ENCODE measurements at regions not wholly inside any gene's neighbourhood (a gene's known extent, or its start where the extent isn't known, plus 50 kb on each side); places are given as distances from the start of the nearest gene placed in this dataset.

DNA sequence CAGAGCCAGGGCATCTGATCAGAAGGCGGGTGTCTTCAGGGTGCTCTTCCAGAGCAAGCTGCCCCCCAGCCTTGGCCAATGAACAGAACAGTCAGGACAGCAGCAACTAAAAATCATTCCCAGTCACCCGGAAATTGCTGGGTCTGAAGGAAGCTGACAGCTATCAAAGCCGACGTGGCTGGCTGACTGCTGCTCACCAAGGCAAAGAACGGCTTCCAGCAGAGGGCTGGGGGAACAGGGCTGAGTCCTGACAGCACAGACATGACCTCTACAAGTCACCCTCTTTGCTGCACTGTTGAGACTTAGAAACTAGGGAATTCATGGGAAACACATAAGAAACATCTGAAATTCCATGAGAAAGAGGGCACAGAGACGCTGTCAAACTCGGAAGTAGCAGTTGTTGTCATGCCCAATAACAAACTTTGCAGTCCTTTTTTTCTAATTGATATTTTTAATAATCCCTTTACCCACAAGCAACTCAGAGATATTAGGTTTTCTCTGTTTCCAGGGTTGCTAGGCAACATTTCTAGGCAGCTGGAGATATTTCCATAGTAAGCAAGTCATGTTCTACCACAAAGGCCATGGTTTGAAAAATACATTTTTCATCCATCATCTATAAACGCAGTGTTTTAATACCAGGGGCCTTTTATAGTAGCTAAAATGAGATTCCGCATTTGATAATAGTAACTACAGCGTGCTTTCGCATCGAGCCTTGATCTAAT, 365.2 kb downstream of the SEC23A start:
- TF ChIP-seq, protein P1, sequence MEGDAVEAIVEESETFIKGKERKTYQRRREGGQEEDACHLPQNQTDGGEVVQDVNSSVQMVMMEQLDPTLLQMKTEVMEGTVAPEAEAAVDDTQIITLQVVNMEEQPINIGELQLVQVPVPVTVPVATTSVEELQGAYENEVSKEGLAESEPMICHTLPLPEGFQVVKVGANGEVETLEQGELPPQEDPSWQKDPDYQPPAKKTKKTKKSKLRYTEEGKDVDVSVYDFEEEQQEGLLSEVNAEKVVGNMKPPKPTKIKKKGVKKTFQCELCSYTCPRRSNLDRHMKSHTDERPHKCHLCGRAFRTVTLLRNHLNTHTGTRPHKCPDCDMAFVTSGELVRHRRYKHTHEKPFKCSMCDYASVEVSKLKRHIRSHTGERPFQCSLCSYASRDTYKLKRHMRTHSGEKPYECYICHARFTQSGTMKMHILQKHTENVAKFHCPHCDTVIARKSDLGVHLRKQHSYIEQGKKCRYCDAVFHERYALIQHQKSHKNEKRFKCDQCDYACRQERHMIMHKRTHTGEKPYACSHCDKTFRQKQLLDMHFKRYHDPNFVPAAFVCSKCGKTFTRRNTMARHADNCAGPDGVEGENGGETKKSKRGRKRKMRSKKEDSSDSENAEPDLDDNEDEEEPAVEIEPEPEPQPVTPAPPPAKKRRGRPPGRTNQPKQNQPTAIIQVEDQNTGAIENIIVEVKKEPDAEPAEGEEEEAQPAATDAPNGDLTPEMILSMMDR (IDR thresholded peaks at IDR 0.05), result no peak
- TF ChIP-seq POLR2AphosphoS5 (IDR thresholded peaks at IDR 0.05) (no peak), POLR2A (IDR thresholded peaks at IDR 0.05) (no peak)

All from gastroesophageal sphincter (tissue), 3 donors.